ENCODE measurements at regions not wholly inside any gene's neighbourhood (a gene's known extent, or its start where the extent isn't known, plus 50 kb on each side); places are given as distances from the start of the nearest gene placed in this dataset.

- CTCF ChIA-PET, result no interaction called here
- no peak overlapping the region for H2AFZ ChIP-seq (ENCODE audit: low read depth, low read length)
- H3K36me3 ChIP-seq (ENCODE audit: control insufficient read depth in 2 of 2, extremely low read depth in 1 of 2, insufficient read depth in 2 of 2, low read length in 2 of 2), result no peaks in the 10 kb centered on the region
- dilution Hi-C loops (cut with MboI; ENCODE audit: extremely low pct_ligation_motif_present, low sequenced_read_pairs) (no loop called here), intact Hi-C loops (cut with micrococcal nuclease) (no loop called here)
- no peaks in the 10 kb centered on the region for H3K9me1 ChIP-seq (replicated peaks; ENCODE audit: control insufficient read depth, extremely low read depth, insufficient read depth, low read length)
- H3K9me3 ChIP-seq (replicated peaks; ENCODE audit: control insufficient read depth, insufficient read depth, low read length), result no peaks in the 10 kb centered on the region
- BruUV-seq (replicated peaks), result no TSS peak
- no peaks in the 10 kb centered on the region for H3K4me1 ChIP-seq (ENCODE audit: control insufficient read depth, extremely low read depth, insufficient read depth, low read length)
- DNase-seq (ENCODE audit: low read depth, low spot score) (no peak), FAIRE-seq (no peak)
- no peak overlapping the region for H3K27ac ChIP-seq (ENCODE audit: insufficient read depth, low read depth, low read length)
- no peak overlapping the region for H3K4me3 ChIP-seq (replicated peaks in 1 of 3; ENCODE audit: insufficient read depth in 1 of 3, low read depth in 1 of 3, low read length in 3 of 3)
- no peaks in the 10 kb centered on the region for H3K27me3 ChIP-seq (ENCODE audit: control insufficient read depth in 2 of 2, insufficient read depth in 2 of 2, low read length in 2 of 2)
- H3K79me2 ChIP-seq (ENCODE audit: control insufficient read depth, insufficient read depth, low read length), result no peaks in the 10 kb centered on the region
- no peak overlapping the region for H3K4me2 ChIP-seq (ENCODE audit: insufficient read depth, low read length)
- H3K9ac ChIP-seq (replicated peaks; ENCODE audit: extremely low read depth, insufficient read depth, low read length), result no peak overlapping the region
- POLR2A ChIA-PET, result no interaction called here
- TF ChIP-seq GATA2 (IDR thresholded peaks at IDR 0.05; ENCODE audit: insufficient read depth, insufficient read length, low read depth, low read length) (no peak), EZH2 (IDR thresholded peaks at IDR 0.05; ENCODE audit: borderline replicate concordance, low read depth, low read length, severe bottlenecking) (no peak), MYC (IDR thresholded peaks at IDR 0.05; ENCODE audit: low read depth, low read length) (no peak), CTCF (IDR thresholded peaks at IDR 0.05; ENCODE audit: extremely low read depth in 1 of 2, insufficient read depth in 1 of 2, low read depth in 1 of 2, low read length in 2 of 2) (no peak), MAX (IDR thresholded peaks at IDR 0.05; ENCODE audit: insufficient read depth, insufficient read length) (no peak), FOS (IDR thresholded peaks at IDR 0.05; ENCODE audit: borderline replicate concordance, insufficient read depth, low read length) (no peak), POLR2AphosphoS5 (IDR thresholded peaks at IDR 0.05; ENCODE audit: insufficient read depth, low read depth, low read length) (no peak), JUN (IDR thresholded peaks at IDR 0.05; ENCODE audit: borderline replicate concordance, insufficient read depth, insufficient read length, low read depth) (no peak), POLR2A (IDR thresholded peaks at IDR 0.05; ENCODE audit: low read depth, low read length) (no peak)
- H4K20me1 ChIP-seq (replicated peaks; ENCODE audit: control insufficient read depth, extremely low read depth, insufficient read depth, low read length), result no peaks in the 10 kb centered on the region
Measured at GRCh38 chr6:169981568-169981967, 230.1 kb downstream of the ERMARD start.
